ENCODE measurements at regions not wholly inside any gene's neighbourhood (a gene's known extent, or its start where the extent isn't known, plus 50 kb on each side); places are given as distances from the start of the nearest gene placed in this dataset.
"Not testable (repeated sequence)": the region's sequence is repeated elsewhere in the genome, so short reads cannot be mapped to it uniquely, and the experiment has no call there.

- no peak for DNase-seq
Observed at GRCh38 chr7:52775876-52776275, 259.6 kb upstream of the POM121L12 start.

- no peak for DNase-seq
Observed at GRCh38 chr7:52771177-52771576, 264.3 kb upstream of the POM121L12 start.

DNA sequence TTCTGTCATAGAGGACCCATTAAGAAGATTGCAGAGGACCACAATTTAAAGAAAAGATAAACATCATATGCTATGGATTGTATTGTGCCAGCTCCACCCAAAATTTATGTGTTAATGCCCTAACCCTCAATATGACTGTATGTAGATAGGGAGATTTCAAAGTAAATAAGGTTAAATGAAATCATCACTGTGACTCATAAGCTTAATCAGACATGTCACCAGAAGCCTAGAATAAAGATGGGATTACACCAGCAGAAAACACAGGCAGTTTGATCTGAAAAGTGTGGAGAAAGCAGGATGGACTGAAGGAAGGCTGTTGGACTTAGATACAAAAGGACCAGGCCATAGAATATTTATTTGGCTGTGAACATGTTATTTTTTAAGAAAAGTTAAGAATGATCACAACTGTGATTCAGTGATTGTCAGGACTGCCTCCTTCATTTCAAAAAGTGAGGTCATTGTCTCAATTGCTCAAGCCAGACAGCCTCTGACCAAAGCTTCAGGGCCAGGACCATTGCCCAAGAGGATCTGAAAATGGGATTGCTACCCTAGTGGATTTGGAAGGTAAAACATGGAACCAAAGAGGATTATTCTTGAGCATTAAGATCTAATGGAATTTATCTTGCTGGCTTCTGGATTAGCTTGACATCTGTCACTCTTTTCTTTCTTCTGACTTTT is 270.8 kb upstream of the POM121L12 start:
- no peak for DNase-seq

GRCh38 chr7:52758356-52758755 is 277.1 kb upstream of the POM121L12 start:
- DNase-seq: no peak

- no peak for DNase-seq
Observed at GRCh38 chr7:52753855-52754254, 281.6 kb upstream of the POM121L12 start.

DNA sequence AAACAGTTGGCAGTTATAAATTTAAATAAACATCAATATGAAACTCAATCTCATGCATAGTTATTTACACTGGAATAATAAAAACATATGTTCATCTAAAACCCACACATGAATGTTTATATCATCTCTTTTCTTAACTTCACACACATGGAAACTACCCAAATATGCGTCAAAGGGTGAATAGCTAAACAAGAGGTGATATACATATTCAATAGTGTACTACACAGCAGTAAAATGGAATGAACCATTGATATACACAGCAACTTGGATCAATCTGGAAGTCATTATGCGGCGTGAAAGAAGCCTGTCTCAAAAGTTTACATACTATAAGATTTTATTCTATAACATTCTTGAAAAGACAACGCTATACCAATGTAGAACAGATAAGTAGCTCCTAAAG is 282.5 kb upstream of the POM121L12 start:
- no peak for DNase-seq

DNA sequence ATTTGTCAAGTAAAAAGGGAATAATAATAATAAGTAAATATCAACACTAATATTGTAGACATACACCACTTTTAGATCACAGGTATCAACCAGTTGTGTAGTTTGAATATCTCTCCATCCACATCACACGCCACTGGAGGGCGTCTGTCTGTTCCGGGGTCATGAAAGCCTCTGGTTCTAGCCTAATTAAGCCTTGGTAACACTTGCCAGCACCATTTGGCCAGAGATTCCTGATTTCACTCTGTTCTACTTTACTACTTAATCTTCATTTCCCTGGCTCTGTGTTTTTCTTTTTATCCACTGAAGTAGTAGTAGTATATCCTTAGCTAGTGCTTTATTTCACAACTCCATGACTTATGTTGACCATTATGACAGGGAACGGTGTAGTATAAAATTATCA is 285.6 kb upstream of the POM121L12 start:
- DNase-seq: no peak

DNA sequence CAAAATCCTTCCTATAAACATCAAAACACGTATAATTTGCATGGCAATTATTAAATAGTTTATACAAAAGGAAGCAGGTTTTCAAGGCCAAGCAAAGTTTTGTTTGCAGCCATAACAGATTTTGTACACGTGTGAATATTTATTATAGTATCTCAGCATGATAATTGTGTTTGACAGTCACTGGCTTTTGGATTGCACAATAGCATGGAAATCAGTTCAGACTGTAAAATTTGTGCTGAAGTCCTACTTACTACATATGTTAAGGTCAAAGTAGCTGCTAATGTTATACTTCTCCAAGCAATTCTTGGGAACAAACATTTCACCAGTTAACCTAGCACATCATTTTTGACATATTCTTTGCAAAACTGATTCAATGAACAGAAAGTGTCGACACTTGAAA is 287.6 kb upstream of the POM121L12 start:
- DNase-seq: no peak

- DNase-seq: no peak
Observed at GRCh38 chr7:52741670-52742290, 293.7 kb upstream of the POM121L12 start.

DNA sequence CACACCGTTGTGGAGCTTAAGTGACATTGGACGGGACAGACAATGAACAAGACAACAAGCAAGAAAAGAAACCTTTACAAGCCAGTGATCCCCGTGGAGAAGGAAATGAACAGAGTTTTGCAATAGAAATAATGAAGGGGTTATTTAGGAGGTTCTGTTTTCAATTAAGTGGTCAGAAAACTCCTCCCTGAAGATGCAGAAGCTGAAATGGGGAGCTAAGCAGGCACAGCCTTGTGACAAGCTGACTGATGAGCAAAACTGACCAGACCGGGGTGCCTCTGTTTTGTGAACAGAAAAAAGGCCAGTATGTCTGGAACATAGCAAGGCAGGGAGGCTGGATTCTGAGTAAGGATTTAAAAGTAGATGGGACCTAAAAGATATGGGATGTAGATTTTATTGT is 299.8 kb upstream of the POM121L12 start:
- DNase-seq: no peak

GRCh38 chr7:52728683-52729082 is 306.8 kb upstream of the POM121L12 start:
- DNase-seq: not testable (repeated sequence)

GRCh38 chr7:52727632-52728031 is 307.8 kb upstream of the POM121L12 start:
- DNase-seq: no peak

GRCh38 chr7:52726986-52727385 is 308.4 kb upstream of the POM121L12 start:
- no peak for DNase-seq

- no peak for DNase-seq
Observed at GRCh38 chr7:52726493-52726892, 308.9 kb upstream of the POM121L12 start.

DNA sequence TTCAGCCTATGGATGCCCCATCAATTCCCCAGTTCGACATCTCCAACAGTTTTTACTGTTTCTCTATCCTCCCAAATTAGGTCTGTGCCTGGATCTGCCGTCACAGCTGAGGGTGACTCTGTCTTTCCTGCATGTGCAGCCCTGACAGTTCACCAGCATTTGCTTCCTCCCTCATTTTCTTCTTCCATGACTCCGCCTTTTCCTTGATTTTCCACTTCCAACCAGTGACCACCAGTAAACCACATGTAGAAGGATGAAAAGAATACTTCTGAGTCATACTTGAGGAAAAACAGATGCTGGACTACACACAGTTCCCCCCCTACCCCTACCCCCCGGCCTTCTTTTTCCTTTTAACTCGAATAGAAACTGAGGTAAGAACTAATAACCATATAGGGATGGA is 311.8 kb upstream of the POM121L12 start:
- no peak for DNase-seq

DNA sequence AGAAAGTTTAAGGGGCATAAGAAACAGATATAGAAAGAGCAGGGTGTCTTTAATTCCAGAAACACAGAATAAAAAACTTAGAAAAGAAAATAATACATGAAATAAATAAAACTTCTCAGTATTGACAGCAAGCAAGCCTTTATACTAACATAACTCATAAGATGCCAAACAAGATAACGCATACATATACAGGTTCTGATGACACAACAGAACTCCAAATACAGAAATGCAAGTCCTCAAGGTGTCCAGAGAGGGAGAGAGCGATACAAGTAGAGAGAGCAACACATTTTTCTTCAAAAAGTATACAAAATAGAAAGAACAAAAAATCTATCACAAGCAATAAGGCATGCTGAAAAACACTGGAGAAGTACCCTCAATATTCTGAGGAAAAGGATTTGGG is 314.6 kb upstream of the POM121L12 start:
- no peak for DNase-seq

- DNase-seq: no peak
Observed at GRCh38 chr7:52719677-52720076, 315.8 kb upstream of the POM121L12 start.

DNA sequence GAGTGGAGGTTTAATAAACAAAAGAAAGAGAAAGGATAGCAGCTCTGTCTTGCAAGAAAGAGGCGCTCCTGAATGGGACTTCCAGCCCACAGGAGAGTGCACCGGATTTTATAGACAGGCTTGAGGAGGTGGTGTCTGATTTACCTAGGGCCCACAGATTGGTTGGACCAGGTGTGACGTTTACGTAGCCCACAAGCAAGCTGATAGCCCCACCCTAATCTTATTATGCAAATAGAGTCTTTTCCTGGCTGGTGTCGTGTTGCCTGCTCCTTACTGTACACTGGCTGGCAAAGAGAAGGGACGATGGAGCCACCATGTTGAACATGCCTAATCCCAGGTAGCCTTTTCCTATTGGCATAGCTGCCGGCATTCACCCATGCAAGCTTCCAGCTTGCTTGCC is 319.7 kb upstream of the POM121L12 start:
- DNase-seq: no peak

DNA sequence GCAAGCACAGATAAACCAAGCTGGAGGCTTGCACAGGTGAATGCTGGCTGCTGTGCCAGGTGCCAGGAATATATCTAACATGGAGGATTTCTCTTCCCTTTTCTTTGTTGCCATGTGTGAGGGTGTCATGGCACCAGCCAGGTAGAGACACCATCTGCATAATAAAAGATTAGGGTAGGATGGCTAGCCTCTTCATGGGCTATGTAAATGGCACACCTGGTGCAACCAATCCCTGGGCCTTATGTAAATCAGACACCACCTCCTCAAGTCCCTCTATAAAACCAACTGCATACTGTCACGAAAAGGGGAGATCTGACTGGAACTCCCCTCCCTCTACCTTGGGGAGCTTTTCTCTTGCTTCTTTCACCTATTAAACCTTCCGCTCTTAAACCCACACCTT is 322.5 kb upstream of the POM121L12 start:
- no peak for DNase-seq

- no peak for DNase-seq
Observed at GRCh38 chr7:52711951-52712350, 323.5 kb upstream of the POM121L12 start.

DNA sequence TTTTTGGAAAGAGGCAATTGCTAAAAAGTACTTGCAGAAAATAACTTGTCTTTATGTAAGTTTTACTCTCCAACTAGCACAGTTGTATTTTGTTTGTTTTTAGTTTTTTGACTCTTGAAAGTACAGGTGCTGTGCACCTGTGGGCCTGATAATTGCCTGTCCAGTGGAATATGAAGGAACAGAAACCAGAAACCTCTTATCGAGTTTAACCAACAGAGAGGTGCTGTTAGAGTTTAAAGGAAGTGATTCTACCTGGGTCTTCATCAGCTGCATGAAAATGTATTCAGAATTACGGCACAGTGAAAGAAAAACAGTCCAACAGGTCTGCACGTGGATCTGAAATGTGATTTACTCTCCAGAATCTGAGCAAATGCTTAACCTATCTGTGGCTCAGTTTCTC is 326.6 kb upstream of the POM121L12 start:
- no peak for DNase-seq

DNA sequence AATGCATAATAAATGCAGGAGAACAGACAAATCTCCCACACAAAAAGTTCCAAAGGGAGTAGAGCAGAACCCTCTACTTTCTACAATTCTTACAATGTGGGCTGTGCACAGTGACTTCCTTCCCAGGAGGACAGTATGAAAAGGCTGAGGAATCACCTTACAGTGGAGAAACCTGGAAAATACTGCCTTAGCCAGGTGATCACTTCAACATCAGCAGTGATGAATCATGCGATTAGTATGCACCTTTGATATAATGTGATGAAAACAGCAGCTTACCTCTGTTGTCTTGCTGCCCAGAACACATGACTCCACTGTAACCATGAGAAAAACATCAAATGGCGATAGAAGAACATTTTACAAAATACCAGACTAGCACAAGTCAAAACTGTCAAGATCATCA is 329.7 kb upstream of the POM121L12 start:
- DNase-seq: no peak

GRCh38 chr7:52700349-52700748 is 335.1 kb upstream of the POM121L12 start:
- DNase-seq: no peak

GRCh38 chr7:52695973-52696595 is 339.3 kb upstream of the POM121L12 start:
- no peak for DNase-seq

GRCh38 chr7:52691257-52691656 is 344.2 kb upstream of the POM121L12 start:
- DNase-seq: no peak

Measured in stimulated activated CD4-positive, alpha-beta T cell treated with anti-CD3 and anti-CD28 coated beads, Interleukin-2, amount 100 ng/mL, for 24 hours (primary cell).